ENCODE measurements at regions not wholly inside any gene's neighbourhood (a gene's known extent, or its start where the extent isn't known, plus 50 kb on each side); places are given as distances from the start of the nearest gene placed in this dataset.
A peak's percentile ranks its signal among the peaks of the same experiment; 100 is the strongest.
"Not testable (repeated sequence)": the region's sequence is repeated elsewhere in the genome, so short reads cannot be mapped to it uniquely, and the experiment has no call there.

GRCh38 chr12:125824276-125824675 lies 759.0 kb downstream of the AACS start:
- no peak for DNase-seq

- DNase-seq = no peak
Measured at GRCh38 chr12:125835852-125836251, 770.6 kb downstream of the AACS start.

- DNase-seq = no peak
Measured at GRCh38 chr12:125836647-125837046, 771.4 kb downstream of the AACS start.

- DNase-seq = no peak
Measured at GRCh38 chr12:125841332-125841731, 776.1 kb downstream of the AACS start.

- DNase-seq = no peak
Measured at GRCh38 chr12:125852116-125852515, 786.9 kb downstream of the AACS start.

GRCh38 chr12:125852679-125853078 lies 787.4 kb downstream of the AACS start:
- DNase-seq = no peak

GRCh38 chr12:125853670-125854069 lies 788.4 kb downstream of the AACS start:
- DNase-seq = no peak

- DNase-seq = no peak
Measured at GRCh38 chr12:125856366-125856765, 791.1 kb downstream of the AACS start.

GRCh38 chr12:125856896-125857295 lies 791.7 kb downstream of the AACS start:
- no peak for DNase-seq

- DNase-seq = no peak
Measured at GRCh38 chr12:125860672-125861288, 795.5 kb downstream of the AACS start.

- peak; percentile 4 for DNase-seq
Measured at GRCh38 chr12:125861299-125862281, 796.4 kb downstream of the AACS start.

GRCh38 chr12:125865236-125865635 lies 800.0 kb downstream of the AACS start:
- not testable (repeated sequence) for DNase-seq

- DNase-seq = no peak
Measured at GRCh38 chr12:125871811-125872594, 806.8 kb downstream of the AACS start.

- no peak for DNase-seq
Measured at GRCh38 chr12:125873016-125873415, 807.8 kb downstream of the AACS start.

- DNase-seq = no peak
Measured at GRCh38 chr12:125878483-125878882, 813.2 kb downstream of the AACS start.

GRCh38 chr12:125882141-125882540 lies 816.9 kb downstream of the AACS start:
- no peak for DNase-seq

GRCh38 chr12:125888921-125889320 lies 823.7 kb downstream of the AACS start:
- no peak for DNase-seq

GRCh38 chr12:125889742-125890141 lies 824.5 kb downstream of the AACS start:
- DNase-seq = no peak

GRCh38 chr12:125890366-125890905 lies 825.2 kb downstream of the AACS start:
- no peak for DNase-seq

GRCh38 chr12:125890971-125891370 lies 825.7 kb downstream of the AACS start:
- no peak for DNase-seq

- no peak for DNase-seq
Measured at GRCh38 chr12:125892276-125892675, 827.0 kb downstream of the AACS start.

- no peak for DNase-seq
Measured at GRCh38 chr12:125902991-125903390, 837.8 kb downstream of the AACS start.

- DNase-seq = no peak
Measured at GRCh38 chr12:125907351-125907750, 842.1 kb downstream of the AACS start.
